Ascending aorta (tissue), 2 donors: ENCODE measurements at regions not wholly inside any gene's neighbourhood (a gene's known extent, or its start where the extent isn't known, plus 50 kb on each side); places are given as distances from the start of the nearest gene placed in this dataset.

ENCODE experiments used
- DNase-seq, 2 donors: peaks; one replicate each; pipeline ENCODE4 v3.0.0-alpha.2; 2019; ENCODE audit warnings: low spot score in 2 of 2
- H3K27ac ChIP-seq, 2 donors: fragments of 200-600 bp; sonication (generic); one replicate each; pipeline ENCODE4 v1.5.1; 2016 to 2017; ENCODE audit warnings: mild to moderate bottlenecking in 1 of 2
- H3K27me3 ChIP-seq: fragments of 200-600 bp; sonication (generic); one replicate; pipeline ENCODE4 v1.5.1; 2017
- H3K36me3 ChIP-seq, 2 donors: fragments of 200-600 bp; sonication (generic); one replicate each; pipeline ENCODE4 v1.5.1; 2016
- H3K4me1 ChIP-seq, 2 donors: fragments of 200-600 bp; sonication (generic); one replicate each; pipeline ENCODE4 v1.5.1; 2016 to 2017; ENCODE audit warnings: mild to moderate bottlenecking in 1 of 2
- H3K4me3 ChIP-seq, 2 donors: fragments of 200-600 bp; sonication (generic); one replicate each; pipeline ENCODE4 v1.5.1; 2016 to 2017; ENCODE audit warnings: mild to moderate bottlenecking in 1 of 2
- H3K9me3 ChIP-seq, 2 donors: fragments of 200-600 bp; sonication (generic); one replicate each; pipeline ENCODE4 v1.5.1; 2016
- CTCF ChIP-seq, 3 experiments: fragments of 200-600 bp in 2 of 3; fragments of 450-650 bp in 1 of 3; sonication (generic) in 2 of 3; IDR thresholded peaks; one replicate each; pipeline ENCODE4 v1.5.1; 2016 to 2019; ENCODE audit warnings: antibody characterized with exemption in 3 of 3, mild to moderate bottlenecking in 1 of 3, moderate library complexity in 1 of 3
- intact Hi-C: fragments of 100-400 bp; cut with DNase I; formaldehyde crosslinking; loops from one replicate; pipeline ENCODE4 v1.15.1; 2023

GRCh38 chr12:92581604-92582003 is 121.2 kb upstream of the PLEKHG7 start:
- Histone ChIP-seq H3K27me3 (no peaks in the 10 kb centered on the region), H3K4me3 (no peak overlapping the region), H3K9me3 (no peaks in the 10 kb centered on the region), H3K27ac (no peak overlapping the region), H3K4me1 (no peaks in the 10 kb centered on the region), H3K36me3 (no peaks in the 10 kb centered on the region)
- TF ChIP-seq CTCF (IDR thresholded peaks at IDR 0.05): no peak
- intact Hi-C loops: no loop called here
- DNase-seq: no peak

- DNase-seq: no peak
- Histone ChIP-seq H3K4me3 (no peak overlapping the region), H3K27ac (no peak overlapping the region), H3K4me1 (no peaks in the 10 kb centered on the region), H3K9me3 (no peaks in the 10 kb centered on the region), H3K27me3 (no peaks in the 10 kb centered on the region), H3K36me3 (no peaks in the 10 kb centered on the region)
- no peak for TF ChIP-seq CTCF (IDR thresholded peaks at IDR 0.05)
- intact Hi-C loops: loop anchor here (5.0 kb wide), 2 partner anchors 998 to 1213 kb away; no protein-coding TSS in a partner anchor
Measured at GRCh38 chr12:92574911-92575570, 127.7 kb upstream of the PLEKHG7 start.

GRCh38 chr12:92574051-92574783 is 128.6 kb upstream of the PLEKHG7 start:
- Histone ChIP-seq H3K4me1 (no peaks in the 10 kb centered on the region), H3K27ac (no peak overlapping the region), H3K36me3 (no peaks in the 10 kb centered on the region), H3K27me3 (no peaks in the 10 kb centered on the region), H3K9me3 (no peaks in the 10 kb centered on the region), H3K4me3 (no peak overlapping the region)
- DNase-seq: no peak
- intact Hi-C loops: loop anchor here (5.0 kb wide), 2 partner anchors 997 to 1212 kb away; no protein-coding TSS in a partner anchor
- no peak for TF ChIP-seq CTCF (IDR thresholded peaks at IDR 0.05)

GRCh38 chr12:92573104-92573503 is 129.7 kb upstream of the PLEKHG7 start:
- Histone ChIP-seq H3K27ac (no peak overlapping the region), H3K27me3 (no peaks in the 10 kb centered on the region), H3K36me3 (no peaks in the 10 kb centered on the region), H3K9me3 (no peaks in the 10 kb centered on the region), H3K4me3 (no peak overlapping the region), H3K4me1 (no peaks in the 10 kb centered on the region)
- DNase-seq: no peak
- intact Hi-C loops: loop anchor here (5.0 kb wide), 2 partner anchors 996 to 1211 kb away; no protein-coding TSS in a partner anchor
- no peak for TF ChIP-seq CTCF (IDR thresholded peaks at IDR 0.05)

- H3K27me3 ChIP-seq: no peaks in the 10 kb centered on the region
- DNase-seq: no peak
- no peaks in the 10 kb centered on the region for H3K36me3 ChIP-seq
- H3K4me1 ChIP-seq: no peaks in the 10 kb centered on the region
- no peak overlapping the region for H3K27ac ChIP-seq
- no peak for TF ChIP-seq CTCF (IDR thresholded peaks at IDR 0.05)
- H3K9me3 ChIP-seq: no peaks in the 10 kb centered on the region
- intact Hi-C loops: loop anchor here (2.0 to 5.0 kb wide), 4 partner anchors 427 to 1210 kb away; partner anchors contain the start of gene BTG1
- no peak overlapping the region for H3K4me3 ChIP-seq
Measured at GRCh38 chr12:92571844-92572543, 130.8 kb upstream of the PLEKHG7 start.
